ENCODE measurements at regions not wholly inside any gene's neighbourhood (a gene's known extent, or its start where the extent isn't known, plus 50 kb on each side); places are given as distances from the start of the nearest gene placed in this dataset.

GRCh38 chr5:2220741-2221140, 338.0 kb upstream of the IRX4 start:
- no peak overlapping the region for H3K4me2 ChIP-seq (ENCODE audit: low read depth, low read length)
- H3K36me3 ChIP-seq (replicated peaks; ENCODE audit: insufficient read depth, low read length) = no peaks in the 10 kb centered on the region
- TF ChIP-seq EZH2 (optimal IDR thresholded peaks at IDR 0.05; ENCODE audit: low read depth, low read length) (no peak), EZH2phosphoT487 (IDR thresholded peaks at IDR 0.05; ENCODE audit: low read length) (no peak), CTCF (IDR thresholded peaks at IDR 0.05; ENCODE audit: low read length) (no peak)
- H4K20me1 ChIP-seq (ENCODE audit: insufficient read depth, low read length) = no peaks in the 10 kb centered on the region
- no peaks in the 10 kb centered on the region for H3K79me2 ChIP-seq (ENCODE audit: low read length)
- H2AFZ ChIP-seq (ENCODE audit: low read length) = no peak overlapping the region
- H3K9me3 ChIP-seq (replicated peaks; ENCODE audit: insufficient read depth, low read length) = no peaks in the 10 kb centered on the region
- no peak for DNase-seq
- H3K4me3 ChIP-seq (ENCODE audit: low read length) = no peak overlapping the region
- H3K27ac ChIP-seq (ENCODE audit: low read length) = no peak overlapping the region
- H3K27me3 ChIP-seq (replicated peaks; ENCODE audit: insufficient read depth, low read length) = no peaks in the 10 kb centered on the region
- no peaks in the 10 kb centered on the region for H3K9me2 ChIP-seq (replicated peaks; ENCODE audit: insufficient read depth, low read length)
- no peaks in the 10 kb centered on the region for H3F3A ChIP-seq (ENCODE audit: insufficient read depth, low read length)
- no peaks in the 10 kb centered on the region for H3K4me1 ChIP-seq (ENCODE audit: low read length)
- H3K9ac ChIP-seq (ENCODE audit: low read length) = no peak overlapping the region

- H2AFZ ChIP-seq (ENCODE audit: low read length) = no peak overlapping the region
- no peaks in the 10 kb centered on the region for H3K9me2 ChIP-seq (replicated peaks; ENCODE audit: insufficient read depth, low read length)
- no peak for DNase-seq
- no peaks in the 10 kb centered on the region for H3K9me3 ChIP-seq (replicated peaks; ENCODE audit: insufficient read depth, low read length)
- no peak overlapping the region for H3K4me2 ChIP-seq (ENCODE audit: low read depth, low read length)
- H3F3A ChIP-seq (ENCODE audit: insufficient read depth, low read length) = no peaks in the 10 kb centered on the region
- H3K36me3 ChIP-seq (replicated peaks; ENCODE audit: insufficient read depth, low read length) = no peaks in the 10 kb centered on the region
- no peak overlapping the region for H3K27ac ChIP-seq (ENCODE audit: low read length)
- H3K4me1 ChIP-seq (ENCODE audit: low read length) = no peaks in the 10 kb centered on the region
- H3K27me3 ChIP-seq (replicated peaks; ENCODE audit: insufficient read depth, low read length) = no peaks in the 10 kb centered on the region
- no peak overlapping the region for H3K9ac ChIP-seq (ENCODE audit: low read length)
- TF ChIP-seq CTCF (IDR thresholded peaks at IDR 0.05; ENCODE audit: low read length) (no peak), EZH2phosphoT487 (IDR thresholded peaks at IDR 0.05; ENCODE audit: low read length) (no peak), EZH2 (optimal IDR thresholded peaks at IDR 0.05; ENCODE audit: low read depth, low read length) (no peak)
- no peaks in the 10 kb centered on the region for H4K20me1 ChIP-seq (ENCODE audit: insufficient read depth, low read length)
- no peak overlapping the region for H3K4me3 ChIP-seq (ENCODE audit: low read length)
- no peaks in the 10 kb centered on the region for H3K79me2 ChIP-seq (ENCODE audit: low read length)
These were observed 336.5 kb upstream of the IRX4 start for GRCh38 chr5:2219149-2219776.

GRCh38 chr5:2217219-2217618, 334.5 kb upstream of the IRX4 start:
- Histone ChIP-seq H3K4me2 (ENCODE audit: low read depth, low read length) (no peak overlapping the region), H3K9me2 (replicated peaks; ENCODE audit: insufficient read depth, low read length) (no peaks in the 10 kb centered on the region), H3K4me1 (ENCODE audit: low read length) (no peaks in the 10 kb centered on the region), H3K9ac (ENCODE audit: low read length) (no peak overlapping the region), H3K4me3 (ENCODE audit: low read length) (no peak overlapping the region), H3F3A (ENCODE audit: insufficient read depth, low read length) (no peaks in the 10 kb centered on the region), H3K27me3 (replicated peaks; ENCODE audit: insufficient read depth, low read length) (no peaks in the 10 kb centered on the region), H3K9me3 (replicated peaks; ENCODE audit: insufficient read depth, low read length) (no peaks in the 10 kb centered on the region), H4K20me1 (ENCODE audit: insufficient read depth, low read length) (no peaks in the 10 kb centered on the region), H3K27ac (ENCODE audit: low read length) (no peak overlapping the region), H3K79me2 (ENCODE audit: low read length) (no peaks in the 10 kb centered on the region), H2AFZ (ENCODE audit: low read length) (no peak overlapping the region), H3K36me3 (replicated peaks; ENCODE audit: insufficient read depth, low read length) (no peaks in the 10 kb centered on the region)
- no peak for DNase-seq
- TF ChIP-seq CTCF (IDR thresholded peaks at IDR 0.05; ENCODE audit: low read length) = no peak
- TF ChIP-seq EZH2 (optimal IDR thresholded peaks at IDR 0.05; ENCODE audit: low read depth, low read length) = no peak
- no peak for TF ChIP-seq EZH2phosphoT487 (IDR thresholded peaks at IDR 0.05; ENCODE audit: low read length)
